ENCODE measurements at regions not wholly inside any gene's neighbourhood (a gene's known extent, or its start where the extent isn't known, plus 50 kb on each side); places are given as distances from the start of the nearest gene placed in this dataset.

GRCh38 chr6:144944106-144944505 lies 659.0 kb downstream of the UTRN start:
- no peak for TF ChIP-seq CTCF (IDR thresholded peaks at IDR 0.05)
- no peak for TF ChIP-seq POLR2A (IDR thresholded peaks at IDR 0.05)
